ENCODE measurements at regions not wholly inside any gene's neighbourhood (a gene's known extent, or its start where the extent isn't known, plus 50 kb on each side); places are given as distances from the start of the nearest gene placed in this dataset.

DNA sequence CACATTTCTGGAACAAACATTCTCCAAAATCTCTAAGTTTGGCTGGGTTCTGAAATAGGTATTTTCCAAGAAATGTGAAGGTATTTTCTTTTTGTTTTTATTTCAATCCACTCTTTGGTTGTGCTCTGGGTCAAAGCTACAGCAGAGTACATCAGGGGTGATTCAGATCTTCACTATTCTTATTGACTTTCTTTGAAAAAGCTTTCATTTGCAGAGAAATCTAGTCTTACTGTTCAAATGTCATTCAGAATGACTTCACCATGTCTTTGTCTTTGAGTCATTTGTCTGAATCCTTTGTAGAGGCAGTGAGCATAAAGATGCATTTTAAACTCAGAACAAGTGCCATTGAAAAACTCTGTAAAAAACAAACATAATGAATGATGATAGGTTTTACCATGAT is 547.2 kb upstream of the ADGRL3 start (continued):
- TF ChIP-seq WRNIP1 (IDR thresholded peaks at IDR 0.05; ENCODE audit: borderline replicate concordance, low read depth, low read length) (no peak), ZNF622 (IDR thresholded peaks at IDR 0.05) (no peak), IKZF1 (conservative IDR thresholded peaks at IDR 0.05) (no peak), KLF5 (IDR thresholded peaks at IDR 0.05; ENCODE audit: partially characterized antibody) (no peak), RELA (IDR thresholded peaks at IDR 0.05; ENCODE audit: borderline replicate concordance, partially characterized antibody) (no peak)
- TF ChIP-seq, protein P1, sequence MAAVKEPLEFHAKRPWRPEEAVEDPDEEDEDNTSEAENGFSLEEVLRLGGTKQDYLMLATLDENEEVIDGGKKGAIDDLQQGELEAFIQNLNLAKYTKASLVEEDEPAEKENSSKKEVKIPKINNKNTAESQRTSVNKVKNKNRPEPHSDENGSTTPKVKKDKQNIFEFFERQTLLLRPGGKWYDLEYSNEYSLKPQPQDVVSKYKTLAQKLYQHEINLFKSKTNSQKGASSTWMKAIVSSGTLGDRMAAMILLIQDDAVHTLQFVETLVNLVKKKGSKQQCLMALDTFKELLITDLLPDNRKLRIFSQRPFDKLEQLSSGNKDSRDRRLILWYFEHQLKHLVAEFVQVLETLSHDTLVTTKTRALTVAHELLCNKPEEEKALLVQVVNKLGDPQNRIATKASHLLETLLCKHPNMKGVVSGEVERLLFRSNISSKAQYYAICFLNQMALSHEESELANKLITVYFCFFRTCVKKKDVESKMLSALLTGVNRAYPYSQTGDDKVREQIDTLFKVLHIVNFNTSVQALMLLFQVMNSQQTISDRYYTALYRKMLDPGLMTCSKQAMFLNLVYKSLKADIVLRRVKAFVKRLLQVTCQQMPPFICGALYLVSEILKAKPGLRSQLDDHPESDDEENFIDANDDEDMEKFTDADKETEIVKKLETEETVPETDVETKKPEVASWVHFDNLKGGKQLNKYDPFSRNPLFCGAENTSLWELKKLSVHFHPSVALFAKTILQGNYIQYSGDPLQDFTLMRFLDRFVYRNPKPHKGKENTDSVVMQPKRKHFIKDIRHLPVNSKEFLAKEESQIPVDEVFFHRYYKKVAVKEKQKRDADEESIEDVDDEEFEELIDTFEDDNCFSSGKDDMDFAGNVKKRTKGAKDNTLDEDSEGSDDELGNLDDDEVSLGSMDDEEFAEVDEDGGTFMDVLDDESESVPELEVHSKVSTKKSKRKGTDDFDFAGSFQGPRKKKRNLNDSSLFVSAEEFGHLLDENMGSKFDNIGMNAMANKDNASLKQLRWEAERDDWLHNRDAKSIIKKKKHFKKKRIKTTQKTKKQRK (IDR thresholded peaks at IDR 0.05; ENCODE audit: low read depth, low read length), result no peak
- TF ChIP-seq, protein P2, sequence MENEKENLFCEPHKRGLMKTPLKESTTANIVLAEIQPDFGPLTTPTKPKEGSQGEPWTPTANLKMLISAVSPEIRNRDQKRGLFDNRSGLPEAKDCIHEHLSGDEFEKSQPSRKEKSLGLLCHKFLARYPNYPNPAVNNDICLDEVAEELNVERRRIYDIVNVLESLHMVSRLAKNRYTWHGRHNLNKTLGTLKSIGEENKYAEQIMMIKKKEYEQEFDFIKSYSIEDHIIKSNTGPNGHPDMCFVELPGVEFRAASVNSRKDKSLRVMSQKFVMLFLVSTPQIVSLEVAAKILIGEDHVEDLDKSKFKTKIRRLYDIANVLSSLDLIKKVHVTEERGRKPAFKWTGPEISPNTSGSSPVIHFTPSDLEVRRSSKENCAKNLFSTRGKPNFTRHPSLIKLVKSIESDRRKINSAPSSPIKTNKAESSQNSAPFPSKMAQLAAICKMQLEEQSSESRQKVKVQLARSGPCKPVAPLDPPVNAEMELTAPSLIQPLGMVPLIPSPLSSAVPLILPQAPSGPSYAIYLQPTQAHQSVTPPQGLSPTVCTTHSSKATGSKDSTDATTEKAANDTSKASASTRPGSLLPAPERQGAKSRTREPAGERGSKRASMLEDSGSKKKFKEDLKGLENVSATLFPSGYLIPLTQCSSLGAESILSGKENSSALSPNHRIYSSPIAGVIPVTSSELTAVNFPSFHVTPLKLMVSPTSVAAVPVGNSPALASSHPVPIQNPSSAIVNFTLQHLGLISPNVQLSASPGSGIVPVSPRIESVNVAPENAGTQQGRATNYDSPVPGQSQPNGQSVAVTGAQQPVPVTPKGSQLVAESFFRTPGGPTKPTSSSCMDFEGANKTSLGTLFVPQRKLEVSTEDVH (IDR thresholded peaks at IDR 0.05; ENCODE audit: low read depth, partially characterized antibody), result no peak

DNA sequence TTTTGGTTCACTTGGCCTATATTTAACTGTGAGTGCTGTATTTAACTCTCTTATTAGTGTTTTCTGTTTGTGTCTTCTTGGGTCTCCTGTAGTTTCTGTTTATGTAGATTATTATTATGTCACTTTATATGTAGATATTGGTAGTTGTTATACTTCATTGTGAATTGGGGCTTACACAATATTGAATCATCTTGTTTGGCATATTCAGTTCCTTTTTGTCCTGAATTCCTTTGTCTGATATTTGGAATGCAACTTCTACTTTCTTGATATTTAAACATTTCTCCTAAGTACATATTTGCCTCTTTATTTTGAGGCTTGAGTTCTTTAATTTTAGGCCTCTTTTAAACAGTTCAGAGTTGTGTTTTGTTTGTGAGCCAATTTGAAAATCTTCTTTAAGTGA is 544.8 kb upstream of the ADGRL3 start:
- in situ Hi-C loops (cut with MboI) (no loop called here), intact Hi-C loops (cut with micrococcal nuclease; ENCODE audit: unreplicated experiment) (no loop called here)
- H3K4me3 ChIP-seq, result no peak overlapping the region
- ChIA-PET SMC1A (ENCODE audit: uncharacterized antibody, unreplicated experiment) (no interaction called here), RAD21 (ENCODE audit: unreplicated experiment) (no interaction called here), CTCF (no interaction called here), POLR2A (no interaction called here)
- no TSS peak for BruUV-seq (replicated peaks)
- no peaks in the 10 kb centered on the region for H3K9me3 ChIP-seq (replicated peaks; ENCODE audit: control insufficient read depth, insufficient read depth, low read length)
- DNase-seq (ENCODE audit: low read depth, low spot score) (no peak), FAIRE-seq (no peak), ATAC-seq (no peak)
- H3K4me1 ChIP-seq (ENCODE audit: control insufficient read depth, insufficient read depth, low read length), result no peaks in the 10 kb centered on the region
- no peaks in the 10 kb centered on the region for H3K36me3 ChIP-seq (ENCODE audit: control insufficient read depth in 2 of 2, insufficient read depth in 2 of 2, low read length in 1 of 2)
- H3K4me2 ChIP-seq (ENCODE audit: control insufficient read depth, insufficient read depth), result no peak overlapping the region
- no peak overlapping the region for H3K27ac ChIP-seq (ENCODE audit: control insufficient read depth, insufficient read depth)
- H4K20me1 ChIP-seq (ENCODE audit: control insufficient read depth, insufficient read depth), result no peaks in the 10 kb centered on the region
- no peaks in the 10 kb centered on the region for H3K27me3 ChIP-seq (replicated peaks in 1 of 2; ENCODE audit: control insufficient read depth in 2 of 2, insufficient read depth in 2 of 2, low read length in 1 of 2)
- H3K9ac ChIP-seq (ENCODE audit: control insufficient read depth, insufficient read depth, low read length), result no peak overlapping the region
- H2AFZ ChIP-seq (ENCODE audit: control insufficient read depth, low read depth, low read length), result no peak overlapping the region
- H3K79me2 ChIP-seq (ENCODE audit: control insufficient read depth, insufficient read depth, low read length), result no peaks in the 10 kb centered on the region
- TF ChIP-seq, protein P3, sequence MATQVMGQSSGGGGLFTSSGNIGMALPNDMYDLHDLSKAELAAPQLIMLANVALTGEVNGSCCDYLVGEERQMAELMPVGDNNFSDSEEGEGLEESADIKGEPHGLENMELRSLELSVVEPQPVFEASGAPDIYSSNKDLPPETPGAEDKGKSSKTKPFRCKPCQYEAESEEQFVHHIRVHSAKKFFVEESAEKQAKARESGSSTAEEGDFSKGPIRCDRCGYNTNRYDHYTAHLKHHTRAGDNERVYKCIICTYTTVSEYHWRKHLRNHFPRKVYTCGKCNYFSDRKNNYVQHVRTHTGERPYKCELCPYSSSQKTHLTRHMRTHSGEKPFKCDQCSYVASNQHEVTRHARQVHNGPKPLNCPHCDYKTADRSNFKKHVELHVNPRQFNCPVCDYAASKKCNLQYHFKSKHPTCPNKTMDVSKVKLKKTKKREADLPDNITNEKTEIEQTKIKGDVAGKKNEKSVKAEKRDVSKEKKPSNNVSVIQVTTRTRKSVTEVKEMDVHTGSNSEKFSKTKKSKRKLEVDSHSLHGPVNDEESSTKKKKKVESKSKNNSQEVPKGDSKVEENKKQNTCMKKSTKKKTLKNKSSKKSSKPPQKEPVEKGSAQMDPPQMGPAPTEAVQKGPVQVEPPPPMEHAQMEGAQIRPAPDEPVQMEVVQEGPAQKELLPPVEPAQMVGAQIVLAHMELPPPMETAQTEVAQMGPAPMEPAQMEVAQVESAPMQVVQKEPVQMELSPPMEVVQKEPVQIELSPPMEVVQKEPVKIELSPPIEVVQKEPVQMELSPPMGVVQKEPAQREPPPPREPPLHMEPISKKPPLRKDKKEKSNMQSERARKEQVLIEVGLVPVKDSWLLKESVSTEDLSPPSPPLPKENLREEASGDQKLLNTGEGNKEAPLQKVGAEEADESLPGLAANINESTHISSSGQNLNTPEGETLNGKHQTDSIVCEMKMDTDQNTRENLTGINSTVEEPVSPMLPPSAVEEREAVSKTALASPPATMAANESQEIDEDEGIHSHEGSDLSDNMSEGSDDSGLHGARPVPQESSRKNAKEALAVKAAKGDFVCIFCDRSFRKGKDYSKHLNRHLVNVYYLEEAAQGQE (IDR thresholded peaks at IDR 0.05; ENCODE audit: low read depth, low read length), result no peak
- TF ChIP-seq NR2C1 (IDR thresholded peaks at IDR 0.05) (no peak), SMC3 (IDR thresholded peaks at IDR 0.05; ENCODE audit: borderline replicate concordance, low read length) (no peak)
- TF ChIP-seq, protein P4, sequence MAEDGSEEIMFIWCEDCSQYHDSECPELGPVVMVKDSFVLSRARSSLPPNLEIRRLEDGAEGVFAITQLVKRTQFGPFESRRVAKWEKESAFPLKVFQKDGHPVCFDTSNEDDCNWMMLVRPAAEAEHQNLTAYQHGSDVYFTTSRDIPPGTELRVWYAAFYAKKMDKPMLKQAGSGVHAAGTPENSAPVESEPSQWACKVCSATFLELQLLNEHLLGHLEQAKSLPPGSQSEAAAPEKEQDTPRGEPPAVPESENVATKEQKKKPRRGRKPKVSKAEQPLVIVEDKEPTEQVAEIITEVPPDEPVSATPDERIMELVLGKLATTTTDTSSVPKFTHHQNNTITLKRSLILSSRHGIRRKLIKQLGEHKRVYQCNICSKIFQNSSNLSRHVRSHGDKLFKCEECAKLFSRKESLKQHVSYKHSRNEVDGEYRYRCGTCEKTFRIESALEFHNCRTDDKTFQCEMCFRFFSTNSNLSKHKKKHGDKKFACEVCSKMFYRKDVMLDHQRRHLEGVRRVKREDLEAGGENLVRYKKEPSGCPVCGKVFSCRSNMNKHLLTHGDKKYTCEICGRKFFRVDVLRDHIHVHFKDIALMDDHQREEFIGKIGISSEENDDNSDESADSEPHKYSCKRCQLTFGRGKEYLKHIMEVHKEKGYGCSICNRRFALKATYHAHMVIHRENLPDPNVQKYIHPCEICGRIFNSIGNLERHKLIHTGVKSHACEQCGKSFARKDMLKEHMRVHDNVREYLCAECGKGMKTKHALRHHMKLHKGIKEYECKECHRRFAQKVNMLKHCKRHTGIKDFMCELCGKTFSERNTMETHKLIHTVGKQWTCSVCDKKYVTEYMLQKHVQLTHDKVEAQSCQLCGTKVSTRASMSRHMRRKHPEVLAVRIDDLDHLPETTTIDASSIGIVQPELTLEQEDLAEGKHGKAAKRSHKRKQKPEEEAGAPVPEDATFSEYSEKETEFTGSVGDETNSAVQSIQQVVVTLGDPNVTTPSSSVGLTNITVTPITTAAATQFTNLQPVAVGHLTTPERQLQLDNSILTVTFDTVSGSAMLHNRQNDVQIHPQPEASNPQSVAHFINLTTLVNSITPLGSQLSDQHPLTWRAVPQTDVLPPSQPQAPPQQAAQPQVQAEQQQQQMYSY (CRISPR knock-in tag; IDR thresholded peaks at IDR 0.05), result no peak

Data from GM12878 (cell line).